WTC11 (cell line): ENCODE measurements at regions not wholly inside any gene's neighbourhood (a gene's known extent, or its start where the extent isn't known, plus 50 kb on each side); places are given as distances from the start of the nearest gene placed in this dataset.

Source experiments
- ELF4 ChIP-seq: sonication (generic); formaldehyde crosslinking; IDR thresholded peaks from 2 replicates; pipeline ENCODE4 v1.8.1; 2022; ENCODE audit warnings: low read depth, mild to moderate bottlenecking, moderate library complexity, missing genetic modification reagents
- ESRRA ChIP-seq: sonication (generic); formaldehyde crosslinking; IDR thresholded peaks from 2 replicates; pipeline ENCODE4 v1.8.1; 2022; ENCODE audit warnings: mild to moderate bottlenecking, missing genetic modification reagents, borderline replicate concordance
- HMGXB4 ChIP-seq: sonication (generic); formaldehyde crosslinking; IDR thresholded peaks from 2 replicates; pipeline ENCODE4 v1.8.1; 2023; ENCODE audit warnings: mild to moderate bottlenecking, moderate library complexity, missing genetic modification reagents
- JUN ChIP-seq: sonication (generic); formaldehyde crosslinking; IDR thresholded peaks from 2 replicates; pipeline ENCODE4 v1.8.0; 2023; ENCODE audit warnings: mild to moderate bottlenecking, missing genetic modification reagents
- MAX ChIP-seq: sonication (generic); formaldehyde crosslinking; IDR thresholded peaks from 2 replicates; pipeline ENCODE4 v1.8.0; 2022; ENCODE audit warnings: mild to moderate bottlenecking, missing genetic modification reagents
- MLX ChIP-seq: sonication (generic); formaldehyde crosslinking; IDR thresholded peaks from 2 replicates; pipeline ENCODE4 v1.8.1; 2023; ENCODE audit warnings: mild to moderate bottlenecking, missing genetic modification reagents, moderate library complexity
- TEAD4 ChIP-seq: sonication (generic); formaldehyde crosslinking; IDR thresholded peaks from 2 replicates; pipeline ENCODE4 v1.8.0; 2022; ENCODE audit warnings: mild to moderate bottlenecking, missing genetic modification reagents
- USF2 ChIP-seq: sonication (generic); formaldehyde crosslinking; IDR thresholded peaks from 2 replicates; pipeline ENCODE4 v1.8.1; 2023; ENCODE audit warnings: mild to moderate bottlenecking, missing genetic modification reagents, moderate library complexity
- ZBTB43 ChIP-seq: sonication (generic); formaldehyde crosslinking; IDR thresholded peaks from 2 replicates; pipeline ENCODE4 v1.8.1; 2023; ENCODE audit warnings: mild to moderate bottlenecking, missing genetic modification reagents
- ZNF121 ChIP-seq: sonication (generic); formaldehyde crosslinking; IDR thresholded peaks from 2 replicates; pipeline ENCODE4 v1.8.0; 2023; ENCODE audit warnings: missing genetic modification reagents
- ZNF219 ChIP-seq: sonication (generic); formaldehyde crosslinking; IDR thresholded peaks from 2 replicates; pipeline ENCODE4 v1.8.0; 2023; ENCODE audit warnings: missing genetic modification reagents, mild to moderate bottlenecking, borderline replicate concordance
- TF ChIP-seq, protein P1 (sequence below): fragments of 200-600 bp; IDR thresholded peaks from 2 replicates; pipeline ENCODE4 v1.8.0; 2022; ENCODE audit warnings: antibody characterized with exemption
- TF ChIP-seq, protein P2 (sequence below): sonication (generic); formaldehyde crosslinking; IDR thresholded peaks from 2 replicates; pipeline ENCODE4 v1.8.1; 2023; ENCODE audit warnings: mild to moderate bottlenecking, missing genetic modification reagents
- TF ChIP-seq, protein P3 (sequence below): fragments of 250-450 bp; sonication (Bioruptor Pico); IDR thresholded peaks from 2 replicates; pipeline ENCODE4 v2.1.2; 2022; ENCODE audit warnings: mild to moderate bottlenecking, moderate library complexity

GRCh38 chr9:91085517-91086291 is 276.0 kb downstream of the AUH start:
- no peak for TF ChIP-seq ELF4 (CRISPR knock-in tag)
- no peak for TF ChIP-seq HMGXB4 (CRISPR knock-in tag)
- TF ChIP-seq, protein P1, sequence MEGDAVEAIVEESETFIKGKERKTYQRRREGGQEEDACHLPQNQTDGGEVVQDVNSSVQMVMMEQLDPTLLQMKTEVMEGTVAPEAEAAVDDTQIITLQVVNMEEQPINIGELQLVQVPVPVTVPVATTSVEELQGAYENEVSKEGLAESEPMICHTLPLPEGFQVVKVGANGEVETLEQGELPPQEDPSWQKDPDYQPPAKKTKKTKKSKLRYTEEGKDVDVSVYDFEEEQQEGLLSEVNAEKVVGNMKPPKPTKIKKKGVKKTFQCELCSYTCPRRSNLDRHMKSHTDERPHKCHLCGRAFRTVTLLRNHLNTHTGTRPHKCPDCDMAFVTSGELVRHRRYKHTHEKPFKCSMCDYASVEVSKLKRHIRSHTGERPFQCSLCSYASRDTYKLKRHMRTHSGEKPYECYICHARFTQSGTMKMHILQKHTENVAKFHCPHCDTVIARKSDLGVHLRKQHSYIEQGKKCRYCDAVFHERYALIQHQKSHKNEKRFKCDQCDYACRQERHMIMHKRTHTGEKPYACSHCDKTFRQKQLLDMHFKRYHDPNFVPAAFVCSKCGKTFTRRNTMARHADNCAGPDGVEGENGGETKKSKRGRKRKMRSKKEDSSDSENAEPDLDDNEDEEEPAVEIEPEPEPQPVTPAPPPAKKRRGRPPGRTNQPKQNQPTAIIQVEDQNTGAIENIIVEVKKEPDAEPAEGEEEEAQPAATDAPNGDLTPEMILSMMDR, result no peak
- no peak for TF ChIP-seq MLX
- TF ChIP-seq USF2 (CRISPR knock-in tag), result no peak
- TF ChIP-seq ZNF219 (CRISPR knock-in tag), result no peak
- TF ChIP-seq, protein P2, sequence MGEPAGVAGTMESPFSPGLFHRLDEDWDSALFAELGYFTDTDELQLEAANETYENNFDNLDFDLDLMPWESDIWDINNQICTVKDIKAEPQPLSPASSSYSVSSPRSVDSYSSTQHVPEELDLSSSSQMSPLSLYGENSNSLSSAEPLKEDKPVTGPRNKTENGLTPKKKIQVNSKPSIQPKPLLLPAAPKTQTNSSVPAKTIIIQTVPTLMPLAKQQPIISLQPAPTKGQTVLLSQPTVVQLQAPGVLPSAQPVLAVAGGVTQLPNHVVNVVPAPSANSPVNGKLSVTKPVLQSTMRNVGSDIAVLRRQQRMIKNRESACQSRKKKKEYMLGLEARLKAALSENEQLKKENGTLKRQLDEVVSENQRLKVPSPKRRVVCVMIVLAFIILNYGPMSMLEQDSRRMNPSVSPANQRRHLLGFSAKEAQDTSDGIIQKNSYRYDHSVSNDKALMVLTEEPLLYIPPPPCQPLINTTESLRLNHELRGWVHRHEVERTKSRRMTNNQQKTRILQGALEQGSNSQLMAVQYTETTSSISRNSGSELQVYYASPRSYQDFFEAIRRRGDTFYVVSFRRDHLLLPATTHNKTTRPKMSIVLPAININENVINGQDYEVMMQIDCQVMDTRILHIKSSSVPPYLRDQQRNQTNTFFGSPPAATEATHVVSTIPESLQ (CRISPR knock-in tag), result no peak
- no peak for TF ChIP-seq ZBTB43
- TF ChIP-seq MAX, result no peak
- TF ChIP-seq ESRRA (CRISPR knock-in tag), result no peak
- TF ChIP-seq, protein P3, sequence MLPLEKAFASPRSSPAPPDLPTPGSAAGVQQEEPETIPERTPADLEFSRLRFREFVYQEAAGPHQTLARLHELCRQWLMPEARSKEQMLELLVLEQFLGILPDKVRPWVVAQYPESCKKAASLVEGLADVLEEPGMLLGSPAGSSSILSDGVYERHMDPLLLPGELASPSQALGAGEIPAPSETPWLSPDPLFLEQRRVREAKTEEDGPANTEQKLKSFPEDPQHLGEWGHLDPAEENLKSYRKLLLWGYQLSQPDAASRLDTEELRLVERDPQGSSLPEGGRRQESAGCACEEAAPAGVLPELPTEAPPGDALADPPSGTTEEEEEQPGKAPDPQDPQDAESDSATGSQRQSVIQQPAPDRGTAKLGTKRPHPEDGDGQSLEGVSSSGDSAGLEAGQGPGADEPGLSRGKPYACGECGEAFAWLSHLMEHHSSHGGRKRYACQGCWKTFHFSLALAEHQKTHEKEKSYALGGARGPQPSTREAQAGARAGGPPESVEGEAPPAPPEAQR, result no peak
- TF ChIP-seq TEAD4 (CRISPR knock-in tag), result no peak
- no peak for TF ChIP-seq JUN (CRISPR knock-in tag)
- TF ChIP-seq ZNF121 (CRISPR knock-in tag), result no peak
